C4-2B (cell line): ENCODE measurements at regions not wholly inside any gene's neighbourhood (a gene's known extent, or its start where the extent isn't known, plus 50 kb on each side); places are given as distances from the start of the nearest gene placed in this dataset.

Experiments
- CTCF ChIP-seq: fragments of 450-650 bp; conservative IDR thresholded peaks from 2 replicates; pipeline ENCODE4 v1.5.1; 2017; ENCODE audit warnings: mild to moderate bottlenecking
- ZFX ChIP-seq: fragments of 450-650 bp; IDR thresholded peaks from 2 replicates; pipeline ENCODE4 v1.6.1; 2017

GRCh38 chr3:8011902-8012301 is 489.7 kb upstream of the LMCD1 start:
- TF ChIP-seq CTCF (no peak), ZFX (no peak)
